CD4-positive, CD25-positive, alpha-beta regulatory T cell (primary cell): ENCODE measurements at regions not wholly inside any gene's neighbourhood (a gene's known extent, or its start where the extent isn't known, plus 50 kb on each side); places are given as distances from the start of the nearest gene placed in this dataset.

ENCODE experiments used
- ATAC-seq, 2 donors: fragments of 150-1000 bp; cut with Tn5 transposase; one replicate each; pipeline ENCODE4 v1.10.0; 2021; ENCODE audit warnings: low read depth in 2 of 2, moderate number of reproducible peaks in 2 of 2, moderate library complexity in 1 of 2
- DNase-seq, 3 donors: peaks; one replicate each; pipeline versions ENCODE4 v3.0.0 to v3.0.0-alpha.2; 2012 to 2022; ENCODE audit warnings: mixed read lengths in 1 of 3
- H3K27ac ChIP-seq: one replicate; pipeline ENCODE4 v1.7.0; 2013; ENCODE audit warnings: mild to moderate bottlenecking, low read length; ENCODE audit not compliant: insufficient read depth, poor library complexity, severe bottlenecking
- H3K27me3 ChIP-seq: one replicate; pipeline ENCODE4 v1.7.0; 2013; ENCODE audit warnings: low read length; ENCODE audit not compliant: control insufficient read depth, insufficient read depth
- H3K36me3 ChIP-seq: one replicate; pipeline ENCODE4 v1.7.0; 2013; ENCODE audit warnings: mild to moderate bottlenecking, low read length, moderate library complexity; ENCODE audit not compliant: control insufficient read depth, insufficient read depth
- H3K4me1 ChIP-seq: 2 replicates; pipeline ENCODE4 v1.7.0; 2013; ENCODE audit warnings: mild to moderate bottlenecking, low read length; ENCODE audit not compliant: insufficient read depth, control insufficient read depth, poor library complexity, severe bottlenecking
- H3K4me3 ChIP-seq: one replicate; pipeline ENCODE4 v1.7.0; 2013; ENCODE audit warnings: low read depth, mild to moderate bottlenecking, low read length, moderate library complexity
- H3K9me3 ChIP-seq, 2 experiments: 1 replicate in 1 of 2; 2 replicates in 1 of 2; pipeline ENCODE4 v1.7.0; 2013; ENCODE audit warnings: low read length in 2 of 2, mild to moderate bottlenecking in 1 of 2, moderate library complexity in 1 of 2; ENCODE audit not compliant: control insufficient read depth in 2 of 2
- H3K27ac Mint-ChIP-seq, 3 donors: one replicate each; pipeline ENCODE4 v1.8.0; 2020 to 2022; ENCODE audit warnings: mild to moderate bottlenecking in 3 of 3, mixed read lengths in 3 of 3, moderate library complexity in 2 of 3
- H3K27me3 Mint-ChIP-seq: one replicate; pipeline ENCODE4 v1.8.0; 2022; ENCODE audit warnings: mild to moderate bottlenecking, mixed read lengths
- H3K36me3 Mint-ChIP-seq: one replicate; pipeline ENCODE4 v1.8.0; 2020; ENCODE audit warnings: mixed read lengths
- H3K4me1 Mint-ChIP-seq, 4 donors: one replicate each; pipeline ENCODE4 v1.8.0; 2020 to 2022; ENCODE audit warnings: mixed read lengths in 4 of 4, mild to moderate bottlenecking in 1 of 4
- H3K4me3 Mint-ChIP-seq, 4 donors: one replicate each; pipeline ENCODE4 v1.8.0; 2020 to 2022; ENCODE audit warnings: mild to moderate bottlenecking in 4 of 4, mixed read lengths in 4 of 4, moderate library complexity in 3 of 4
- H3K9me3 Mint-ChIP-seq, 7 donors: one replicate each; pipeline ENCODE4 v1.8.0; 2020 to 2022; ENCODE audit warnings: mixed read lengths in 7 of 7, mild to moderate bottlenecking in 3 of 7, moderate library complexity in 2 of 7

- no peak for DNase-seq
- peak overlapping the region in 1 of 3 donors; percentile 30 for H3K27ac Mint-ChIP-seq
- no peak overlapping the region for H3K4me3 Mint-ChIP-seq
- Histone ChIP-seq H3K27ac (no peak overlapping the region), H3K27me3 (peaks cover 3% of the 10 kb centered on the region), H3K4me3 (no peak overlapping the region), H3K9me3 (no peaks in the 10 kb centered on the region), H3K4me1 (no peaks in the 10 kb centered on the region), H3K36me3 (no peaks in the 10 kb centered on the region)
- peaks cover 0 to 3% (median 0%) of the 10 kb centered on the region in 7 donors for H3K9me3 Mint-ChIP-seq
- H3K4me1 Mint-ChIP-seq: no peaks in the 10 kb centered on the region
- no peaks in the 10 kb centered on the region for H3K36me3 Mint-ChIP-seq
- peaks cover 3% of the 10 kb centered on the region for H3K27me3 Mint-ChIP-seq
- ATAC-seq: no peak
Observed at GRCh38 chr22:35172442-35172841, 84.9 kb upstream of the HMGXB4 start.

GRCh38 chr22:35173655-35174054 is 83.6 kb upstream of the HMGXB4 start:
- H3K27me3 Mint-ChIP-seq: peaks cover 5% of the 10 kb centered on the region
- Histone ChIP-seq H3K27ac (no peak overlapping the region), H3K36me3 (no peaks in the 10 kb centered on the region), H3K4me3 (no peak overlapping the region), H3K9me3 (no peaks in the 10 kb centered on the region), H3K4me1 (no peaks in the 10 kb centered on the region), H3K27me3 (peaks cover 3% of the 10 kb centered on the region)
- H3K4me1 Mint-ChIP-seq: no peaks in the 10 kb centered on the region
- DNase-seq (no peak), ATAC-seq (no peak)
- peaks cover 0 to 4% (median 0%) of the 10 kb centered on the region in 7 donors for H3K9me3 Mint-ChIP-seq
- H3K36me3 Mint-ChIP-seq: no peaks in the 10 kb centered on the region
- H3K4me3 Mint-ChIP-seq: no peak overlapping the region
- H3K27ac Mint-ChIP-seq: no peak overlapping the region

GRCh38 chr22:35174401-35175038 is 82.8 kb upstream of the HMGXB4 start:
- H3K36me3 Mint-ChIP-seq: peaks cover 3% of the 10 kb centered on the region
- Histone ChIP-seq H3K27ac (no peak overlapping the region), H3K36me3 (no peaks in the 10 kb centered on the region), H3K9me3 (no peaks in the 10 kb centered on the region), H3K4me3 (no peak overlapping the region), H3K4me1 (no peaks in the 10 kb centered on the region), H3K27me3 (peaks cover 3% of the 10 kb centered on the region)
- H3K4me1 Mint-ChIP-seq: no peaks in the 10 kb centered on the region
- no peak overlapping the region for H3K27ac Mint-ChIP-seq
- H3K4me3 Mint-ChIP-seq: no peak overlapping the region
- peaks cover 5% of the 10 kb centered on the region for H3K27me3 Mint-ChIP-seq
- ATAC-seq (no peak), DNase-seq (no peak)
- peaks cover 0 to 4% (median 0%) of the 10 kb centered on the region in 7 donors for H3K9me3 Mint-ChIP-seq

- Histone ChIP-seq H3K27me3 (peaks cover 3% of the 10 kb centered on the region), H3K27ac (no peak overlapping the region), H3K4me1 (no peaks in the 10 kb centered on the region), H3K4me3 (no peak overlapping the region), H3K36me3 (no peaks in the 10 kb centered on the region), H3K9me3 (no peaks in the 10 kb centered on the region)
- H3K27me3 Mint-ChIP-seq: peaks cover 5% of the 10 kb centered on the region
- H3K4me3 Mint-ChIP-seq: no peak overlapping the region
- ATAC-seq (no peak), DNase-seq (no peak)
- no peak overlapping the region for H3K27ac Mint-ChIP-seq
- no peaks in the 10 kb centered on the region for H3K4me1 Mint-ChIP-seq
- H3K9me3 Mint-ChIP-seq: peaks cover 0 to 4% (median under 1%) of the 10 kb centered on the region in 7 donors
- H3K36me3 Mint-ChIP-seq: peaks cover 3% of the 10 kb centered on the region
Observed at GRCh38 chr22:35175392-35175791, 81.9 kb upstream of the HMGXB4 start.

DNA sequence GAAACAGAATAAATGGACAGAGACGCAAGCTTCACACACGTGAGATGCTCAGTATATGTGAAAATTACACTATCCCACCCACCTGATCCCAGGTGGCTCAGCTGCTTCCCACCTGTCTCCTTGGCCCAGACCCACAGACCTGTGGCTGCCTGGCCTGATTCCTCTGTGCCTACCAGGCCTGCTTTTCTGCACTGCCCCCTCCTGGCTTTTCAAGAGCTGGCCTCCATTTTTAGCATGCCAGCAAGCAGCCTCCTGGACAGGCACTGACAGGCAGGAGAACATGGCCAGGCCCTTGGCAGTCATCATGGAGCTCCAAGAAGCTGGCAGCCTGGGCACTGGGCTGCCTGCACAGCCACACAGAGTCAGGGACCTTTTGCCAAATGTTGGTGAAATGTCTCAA is 79.5 kb upstream of the HMGXB4 start:
- ATAC-seq: no peak
- H3K4me3 ChIP-seq: no peak overlapping the region
- DNase-seq: no peak
- Mint-ChIP-seq H3K27ac (no peak overlapping the region), H3K27me3 (peaks cover 9% of the 10 kb centered on the region), H3K4me3 (no peak overlapping the region), H3K36me3 (peaks cover 3% of the 10 kb centered on the region), H3K4me1 (no peaks in the 10 kb centered on the region), H3K9me3 (peaks cover 0 to 6% (median 4%) of the 10 kb centered on the region in 7 donors)
- peaks cover 3% of the 10 kb centered on the region for H3K27me3 ChIP-seq
- H3K9me3 ChIP-seq: peaks cover 0 to 2% of the 10 kb centered on the region in 2 experiments
- H3K27ac ChIP-seq: no peak overlapping the region
- H3K4me1 ChIP-seq: no peaks in the 10 kb centered on the region
- no peaks in the 10 kb centered on the region for H3K36me3 ChIP-seq

DNA sequence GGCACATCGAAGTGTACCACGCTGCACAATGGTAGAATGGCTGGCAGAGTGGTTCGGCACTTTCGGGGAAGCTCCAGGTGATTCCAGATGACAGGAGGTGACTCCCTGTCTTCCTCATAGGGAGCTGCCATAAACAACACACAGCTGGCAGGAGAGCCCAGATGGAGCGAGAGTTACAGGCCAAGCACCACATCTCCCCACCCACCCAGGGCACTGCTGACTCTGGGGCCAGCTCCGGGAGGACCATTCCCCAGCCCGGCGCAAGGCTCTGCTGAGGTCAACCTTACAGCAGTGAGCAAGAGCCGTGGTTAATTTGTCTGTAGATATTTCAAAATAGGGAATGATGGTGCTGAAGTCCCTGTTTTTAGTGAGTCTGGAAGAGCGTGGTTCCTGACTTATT is 78.8 kb upstream of the HMGXB4 start:
- Histone ChIP-seq H3K36me3 (no peaks in the 10 kb centered on the region), H3K4me3 (no peak overlapping the region), H3K27me3 (peaks cover 3% of the 10 kb centered on the region), H3K9me3 (peaks cover 0 to 2% of the 10 kb centered on the region in 2 experiments), H3K4me1 (no peaks in the 10 kb centered on the region), H3K27ac (no peak overlapping the region)
- DNase-seq (no peak), ATAC-seq (no peak)
- H3K4me1 Mint-ChIP-seq: no peaks in the 10 kb centered on the region
- peaks cover 0 to 6% (median 4%) of the 10 kb centered on the region in 7 donors for H3K9me3 Mint-ChIP-seq
- no peak overlapping the region for H3K4me3 Mint-ChIP-seq
- peaks cover 9% of the 10 kb centered on the region for H3K27me3 Mint-ChIP-seq
- peaks cover 3% of the 10 kb centered on the region for H3K36me3 Mint-ChIP-seq
- H3K27ac Mint-ChIP-seq: no peak overlapping the region

GRCh38 chr22:35183917-35184316 is 73.4 kb upstream of the HMGXB4 start:
- H3K9me3 Mint-ChIP-seq: peaks cover 2 to 8% (median 4%) of the 10 kb centered on the region in 7 donors
- Histone ChIP-seq H3K9me3 (peaks cover 0 to 5% of the 10 kb centered on the region in 2 experiments), H3K27me3 (peaks cover 4% of the 10 kb centered on the region), H3K27ac (no peak overlapping the region), H3K4me3 (no peak overlapping the region), H3K36me3 (no peaks in the 10 kb centered on the region), H3K4me1 (no peaks in the 10 kb centered on the region)
- H3K36me3 Mint-ChIP-seq: peaks cover under 1% of the 10 kb centered on the region
- H3K4me1 Mint-ChIP-seq: no peaks in the 10 kb centered on the region
- DNase-seq (no peak), ATAC-seq (no peak)
- H3K4me3 Mint-ChIP-seq: no peak overlapping the region
- H3K27ac Mint-ChIP-seq: peak overlapping the region in 1 of 3 donors; percentile 7
- H3K27me3 Mint-ChIP-seq: peaks cover 4% of the 10 kb centered on the region

DNA sequence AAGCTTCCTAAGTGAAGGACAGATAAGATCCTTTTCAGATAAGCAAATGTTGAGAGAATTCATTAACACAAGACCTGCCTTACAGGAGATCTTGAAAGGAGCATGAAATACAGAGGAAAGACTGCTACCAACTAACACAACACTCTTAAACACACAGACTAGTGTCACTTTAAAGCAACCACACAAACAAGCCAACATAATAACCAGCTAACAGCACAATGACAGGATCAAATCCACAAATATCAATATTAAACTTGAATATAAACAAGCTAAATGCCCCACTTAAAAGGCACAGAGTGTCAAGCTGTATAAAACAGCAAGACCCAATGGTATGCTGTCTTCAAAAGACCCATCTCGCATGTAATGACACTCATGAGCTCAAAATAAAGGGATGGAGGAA is 70.8 kb upstream of the HMGXB4 start:
- Mint-ChIP-seq H3K27ac (no peak overlapping the region), H3K9me3 (peaks cover 0 to 19% (median 4%) of the 10 kb centered on the region in 7 donors), H3K27me3 (peaks cover 2% of the 10 kb centered on the region), H3K36me3 (no peaks in the 10 kb centered on the region), H3K4me3 (no peak overlapping the region), H3K4me1 (no peaks in the 10 kb centered on the region)
- DNase-seq (no peak), ATAC-seq (no peak)
- H3K9me3 ChIP-seq: peaks cover 5 to 12% of the 10 kb centered on the region in 2 experiments
- no peaks in the 10 kb centered on the region for H3K36me3 ChIP-seq
- H3K4me1 ChIP-seq: no peaks in the 10 kb centered on the region
- H3K27me3 ChIP-seq: peaks cover 4% of the 10 kb centered on the region
- no peak overlapping the region for H3K27ac ChIP-seq
- no peak overlapping the region for H3K4me3 ChIP-seq
